Hepatocyte (in vitro differentiated cells): ENCODE measurements at regions not wholly inside any gene's neighbourhood (a gene's known extent, or its start where the extent isn't known, plus 50 kb on each side); places are given as distances from the start of the nearest gene placed in this dataset.
A peak's percentile ranks its signal among the peaks of the same experiment; 100 is the strongest.

ENCODE experiments used
- DNase-seq: peaks from one replicate; pipeline ENCODE4 v3.0.0-alpha.2; 2016; ENCODE audit warnings: low spot score
- H2AFZ ChIP-seq: fragments of 200-600 bp; sonication (generic); 2 replicates; pipeline ENCODE4 v1.6.0; 2016; ENCODE audit warnings: antibody characterized with exemption, mild to moderate bottlenecking
- H3K27ac ChIP-seq: fragments of 200-600 bp; sonication (generic); 2 replicates; pipeline ENCODE4 v1.5.1; 2016; ENCODE audit warnings: mild to moderate bottlenecking
- H3K27me3 ChIP-seq: fragments of 200-600 bp; sonication (generic); 2 replicates; pipeline ENCODE4 v1.6.1; 2016
- H3K36me3 ChIP-seq: fragments of 200-600 bp; sonication (generic); replicated peaks from 2 replicates; pipeline ENCODE4 v1.5.1; 2016; ENCODE audit warnings: low read depth; ENCODE audit not compliant: insufficient read depth
- H3K4me1 ChIP-seq: fragments of 200-600 bp; sonication (generic); 2 replicates; pipeline ENCODE4 v1.5.1; 2016; ENCODE audit warnings: mild to moderate bottlenecking, moderate library complexity; ENCODE audit not compliant: insufficient read depth
- H3K4me2 ChIP-seq: fragments of 200-600 bp; sonication (generic); 2 replicates; pipeline ENCODE4 v1.6.0; 2016
- H3K4me3 ChIP-seq: fragments of 200-600 bp; sonication (generic); 2 replicates; pipeline ENCODE4 v1.5.1; 2016; ENCODE audit warnings: mild to moderate bottlenecking
- H3K79me2 ChIP-seq: fragments of 200-600 bp; sonication (generic); 2 replicates; pipeline ENCODE4 v1.6.0; 2017; ENCODE audit warnings: mild to moderate bottlenecking
- H3K9me2 ChIP-seq: fragments of 200-600 bp; sonication (generic); replicated peaks from 2 replicates; pipeline ENCODE4 v1.6.0; 2017; ENCODE audit warnings: mild to moderate bottlenecking; ENCODE audit not compliant: insufficient read depth
- H3K9me3 ChIP-seq: fragments of 200-600 bp; sonication (generic); 2 replicates; pipeline ENCODE4 v1.5.1; 2016; ENCODE audit warnings: low read depth, mild to moderate bottlenecking
- H4K20me1 ChIP-seq: fragments of 200-600 bp; sonication (generic); 2 replicates; pipeline ENCODE4 v1.6.0; 2016; ENCODE audit warnings: mild to moderate bottlenecking; ENCODE audit not compliant: insufficient read depth, poor library complexity, severe bottlenecking
- CTCF ChIP-seq: fragments of 200-600 bp; sonication (generic); IDR thresholded peaks from 2 replicates; pipeline ENCODE4 v1.5.1; 2016; ENCODE audit warnings: antibody characterized with exemption, mild to moderate bottlenecking; ENCODE audit not compliant: poor library complexity
- EZH2 ChIP-seq: fragments of 200-600 bp; sonication (generic); IDR thresholded peaks from 2 replicates; pipeline ENCODE4 v1.6.1; 2016; ENCODE audit warnings: antibody characterized with exemption, mild to moderate bottlenecking, borderline replicate concordance
- EZH2phosphoT487 ChIP-seq: fragments of 200-600 bp; sonication (generic); IDR thresholded peaks from one replicate; pipeline ENCODE4 v1.6.1; 2018; ENCODE audit warnings: antibody characterized with exemption, mild to moderate bottlenecking, low read depth, moderate library complexity; ENCODE audit not compliant: unreplicated experiment, severe bottlenecking
- WGBS: methylation state at CpG from one replicate; pipeline ENCODE4 v1.1.6; 2016; ENCODE audit warnings: low lambda C conversion rate; ENCODE audit errors: missing lambda C conversion rate; 5-methylcytosine and 5-hydroxymethylcytosine counted together

DNA sequence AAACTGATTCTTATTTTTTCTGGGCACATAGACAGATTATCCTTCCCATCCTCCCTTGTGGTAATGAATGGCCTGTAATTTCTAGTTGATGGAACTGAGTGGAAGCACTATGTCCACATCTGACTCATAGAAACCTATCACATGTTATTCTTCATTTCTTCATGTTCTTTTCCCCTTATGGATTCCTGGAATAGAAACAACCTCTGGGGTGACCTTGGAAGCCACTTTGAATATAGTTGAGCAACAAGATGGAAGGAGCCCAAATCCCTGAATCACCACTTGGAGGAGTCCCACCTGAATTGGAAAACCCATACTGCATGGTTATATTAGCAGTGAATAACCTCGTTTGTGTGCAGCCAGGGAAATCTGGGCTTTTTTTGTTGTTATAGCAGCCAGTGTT lies 137.8 kb downstream of the MID1IP1 start:
- Histone ChIP-seq H3K9me2 (no peaks in the 10 kb centered on the region), H4K20me1 (no peaks in the 10 kb centered on the region)

GRCh38 chrX:38940547-38940946 lies 139.3 kb downstream of the MID1IP1 start:
- Histone ChIP-seq H2AFZ (no peak overlapping the region), H3K79me2 (no peaks in the 10 kb centered on the region), H3K27me3 (no peaks in the 10 kb centered on the region), H3K9me2 (no peaks in the 10 kb centered on the region), H4K20me1 (no peaks in the 10 kb centered on the region), H3K36me3 (no peaks in the 10 kb centered on the region), H3K9me3 (no peaks in the 10 kb centered on the region), H3K27ac (peak overlapping the region; percentile 19), H3K4me2 (no peak overlapping the region), H3K4me3 (no peak overlapping the region), H3K4me1 (no peaks in the 10 kb centered on the region)
- WGBS: 61% methylated on average over 3 of the region's 3 CpGs
- TF ChIP-seq EZH2phosphoT487 (no peak), EZH2 (no peak), CTCF (no peak)
- no peak for DNase-seq

More for the DNA sequence above, 137.8 kb downstream of the MID1IP1 start:
- no peak for DNase-seq
- 43% methylated on average over 1 of the region's 1 CpG for WGBS
- H3K4me3 ChIP-seq: no peak overlapping the region
- H3K79me2 ChIP-seq: no peaks in the 10 kb centered on the region
- H2AFZ ChIP-seq: no peak overlapping the region
- H3K4me1 ChIP-seq: no peaks in the 10 kb centered on the region
- H3K9me3 ChIP-seq: no peaks in the 10 kb centered on the region
- H3K4me2 ChIP-seq: no peak overlapping the region
- H3K36me3 ChIP-seq: no peaks in the 10 kb centered on the region
- no peaks in the 10 kb centered on the region for H3K27me3 ChIP-seq
- H3K27ac ChIP-seq: no peak overlapping the region
- no peak for TF ChIP-seq EZH2phosphoT487

DNA sequence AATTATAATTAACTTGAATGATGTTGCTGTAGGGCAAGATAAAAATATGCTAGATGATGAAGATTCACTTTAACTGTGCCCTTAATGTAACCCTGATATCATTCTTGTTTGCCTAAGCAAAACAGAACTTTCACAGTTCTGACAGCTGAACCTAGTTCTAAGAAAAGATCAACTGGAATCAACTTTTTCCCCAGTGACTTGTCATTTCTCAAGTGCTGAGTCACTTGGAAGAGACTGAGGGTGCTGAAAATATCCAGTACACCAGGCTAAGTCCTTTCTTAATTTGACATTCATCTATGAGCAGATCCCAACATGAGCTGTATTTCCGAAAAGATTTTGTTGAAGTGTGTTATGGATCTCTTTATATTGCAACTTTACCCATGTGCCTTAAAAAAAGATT lies 140.4 kb downstream of the MID1IP1 start:
- H3K27me3 ChIP-seq: no peaks in the 10 kb centered on the region
- no peak for DNase-seq
- no peak overlapping the region for H2AFZ ChIP-seq
- no peaks in the 10 kb centered on the region for H3K9me3 ChIP-seq
- no peak overlapping the region for H3K4me3 ChIP-seq
- H3K36me3 ChIP-seq: no peaks in the 10 kb centered on the region
- WGBS: 93% methylated on average over 1 of the region's 1 CpG
- no peak overlapping the region for H3K4me2 ChIP-seq
- no peaks in the 10 kb centered on the region for H4K20me1 ChIP-seq
- no peaks in the 10 kb centered on the region for H3K4me1 ChIP-seq
- H3K9me2 ChIP-seq: no peaks in the 10 kb centered on the region
- H3K27ac ChIP-seq: no peak overlapping the region
- TF ChIP-seq CTCF (no peak), EZH2 (no peak), EZH2phosphoT487 (no peak)
- no peaks in the 10 kb centered on the region for H3K79me2 ChIP-seq

- WGBS: 48% methylated on average over 1 of the region's 1 CpG
Observed at GRCh38 chrX:38943120-38943519, 141.9 kb downstream of the MID1IP1 start.

More at GRCh38 chrX:38943120-38943519, 141.9 kb downstream of the MID1IP1 start:
- Histone ChIP-seq H3K4me2 (no peak overlapping the region), H3K36me3 (no peaks in the 10 kb centered on the region), H3K27ac (no peak overlapping the region), H3K27me3 (no peaks in the 10 kb centered on the region), H3K9me2 (no peaks in the 10 kb centered on the region), H3K4me1 (no peaks in the 10 kb centered on the region), H2AFZ (no peak overlapping the region), H3K9me3 (no peaks in the 10 kb centered on the region), H3K79me2 (no peaks in the 10 kb centered on the region), H4K20me1 (no peaks in the 10 kb centered on the region), H3K4me3 (no peak overlapping the region)
- TF ChIP-seq CTCF (no peak), EZH2 (no peak), EZH2phosphoT487 (no peak)
- DNase-seq: no peak
